Neuronal stem cell (in vitro differentiated cells): ENCODE measurements at regions not wholly inside any gene's neighbourhood (a gene's known extent, or its start where the extent isn't known, plus 50 kb on each side); places are given as distances from the start of the nearest gene placed in this dataset.

Experiments
- DNase-seq: peaks from one replicate; pipeline ENCODE4 v3.0.0-alpha.2; 2013; ENCODE audit warnings: low spot score
- H2AFZ ChIP-seq: one replicate; pipeline ENCODE4 v1.6.1; 2013; ENCODE audit warnings: mild to moderate bottlenecking, low read length, inconsistent platforms
- H2AK5ac ChIP-seq: 2 replicates; pipeline ENCODE4 v1.6.1; 2013; ENCODE audit warnings: low read depth, mild to moderate bottlenecking, inconsistent platforms, low read length, moderate library complexity, mixed read lengths
- H2BK120ac ChIP-seq: 2 replicates; pipeline ENCODE4 v1.6.1; 2013; ENCODE audit warnings: low read depth, mild to moderate bottlenecking, inconsistent platforms, low read length, moderate library complexity, mixed read lengths
- H2BK12ac ChIP-seq: one replicate; pipeline ENCODE4 v1.6.1; 2013; ENCODE audit warnings: low read length, inconsistent platforms
- H2BK15ac ChIP-seq: 2 replicates; pipeline ENCODE4 v1.6.1; 2013; ENCODE audit warnings: mild to moderate bottlenecking, low read length, inconsistent platforms, mixed read lengths
- H2BK5ac ChIP-seq: one replicate; pipeline ENCODE4 v1.6.1; 2013; ENCODE audit warnings: inconsistent platforms, mild to moderate bottlenecking, low read length, moderate library complexity
- H3K14ac ChIP-seq: one replicate; pipeline ENCODE4 v1.6.1; 2013; ENCODE audit warnings: low read length, inconsistent platforms
- H3K18ac ChIP-seq: 2 replicates; pipeline ENCODE4 v1.6.1; 2013; ENCODE audit warnings: low read length, inconsistent platforms
- H3K23ac ChIP-seq: 2 replicates; pipeline ENCODE4 v1.6.1; 2013; ENCODE audit warnings: low read depth, mild to moderate bottlenecking, mixed read lengths, low read length, inconsistent platforms; ENCODE audit not compliant: poor library complexity
- H3K27ac ChIP-seq: replicated peaks from 3 replicates; pipeline ENCODE4 v1.5.1; 2013; ENCODE audit warnings: low read length, inconsistent platforms
- H3K27me3 ChIP-seq, 3 experiments: 2 replicates each; pipeline ENCODE4 v1.6.1; 2013; ENCODE audit warnings: low read length in 3 of 3, mild to moderate bottlenecking in 2 of 3, inconsistent platforms in 1 of 3, low read depth in 1 of 3, mixed read lengths in 1 of 3, moderate library complexity in 1 of 3; ENCODE audit not compliant: control insufficient read depth in 3 of 3, insufficient read depth in 3 of 3
- H3K36me3 ChIP-seq, 2 donors: replicated peaks in 1 of 2; 2 replicates each; pipeline ENCODE4 v1.6.1; 2013; ENCODE audit warnings: low read length in 2 of 2; ENCODE audit not compliant: control insufficient read depth in 2 of 2, insufficient read depth in 2 of 2
- H3K4ac ChIP-seq: 2 replicates; pipeline ENCODE4 v1.6.1; 2013; ENCODE audit warnings: inconsistent platforms, mild to moderate bottlenecking, low read length, moderate library complexity
- H3K4me1 ChIP-seq, 2 donors: 1 replicate in 1 of 2; 2 replicates in 1 of 2; pipeline ENCODE4 v1.6.1; 2013; ENCODE audit warnings: low read length in 2 of 2, low read depth in 1 of 2; ENCODE audit not compliant: control insufficient read depth in 2 of 2, insufficient read depth in 1 of 2
- H3K4me2 ChIP-seq: one replicate; pipeline ENCODE4 v1.6.1; 2013; ENCODE audit warnings: mild to moderate bottlenecking, low read length, inconsistent platforms; ENCODE audit not compliant: insufficient read depth, poor library complexity, severe bottlenecking
- H3K4me3 ChIP-seq, 2 donors: 2 replicates each; pipeline ENCODE4 v1.5.1; 2013; ENCODE audit warnings: low read length in 2 of 2, mild to moderate bottlenecking in 2 of 2, inconsistent platforms in 1 of 2, moderate library complexity in 1 of 2
- H3K79me1 ChIP-seq: one replicate; pipeline ENCODE4 v1.6.1; 2013; ENCODE audit warnings: low read depth, mild to moderate bottlenecking, inconsistent platforms, low read length, moderate library complexity
- H3K9ac ChIP-seq: one replicate; pipeline ENCODE4 v1.6.1; 2013; ENCODE audit warnings: mild to moderate bottlenecking, low read depth, low read length, inconsistent platforms; ENCODE audit not compliant: poor library complexity
- H3K9me3 ChIP-seq, 2 donors: replicated peaks in 1 of 2; 2 replicates each; pipeline versions ENCODE3 to v1.6.1; 2013; ENCODE audit warnings: low read length in 2 of 2, mild to moderate bottlenecking in 2 of 2, inconsistent platforms in 1 of 2, low read depth in 1 of 2, mixed read lengths in 1 of 2, moderate library complexity in 1 of 2; ENCODE audit not compliant: control insufficient read depth in 2 of 2, insufficient read depth in 1 of 2
- H4K8ac ChIP-seq: one replicate; pipeline ENCODE4 v1.6.1; 2013; ENCODE audit warnings: low read depth, mild to moderate bottlenecking, inconsistent platforms, low read length, moderate library complexity
- H4K91ac ChIP-seq: one replicate; pipeline ENCODE4 v1.6.1; 2013; ENCODE audit warnings: low read length, low read depth, mild to moderate bottlenecking, inconsistent platforms; ENCODE audit not compliant: poor library complexity
- WGBS, 2 donors: extraction: QIAGEN DNeasy Blood & Tissue Kit; methylation state at CpG; one replicate each; pipeline ENCODE4 v1.1.7; 2013; ENCODE audit warnings: missing lambda C conversion rate in 2 of 2, mixed read lengths in 1 of 2; ENCODE audit not compliant: insufficient read length in 2 of 2, insufficient replicate concordance in 1 of 2; ENCODE audit errors: extremely low coverage in 2 of 2; 5-methylcytosine and 5-hydroxymethylcytosine counted together

GRCh38 chr6:11633741-11634509 lies 96.4 kb downstream of the TMEM170B start:
- no peaks in the 10 kb centered on the region for H3K27me3 ChIP-seq
- H2BK5ac ChIP-seq: no peak overlapping the region
- H2BK120ac ChIP-seq: no peak overlapping the region
- no peaks in the 10 kb centered on the region for H3K79me1 ChIP-seq
- DNase-seq: no peak
- H3K23ac ChIP-seq: no peak overlapping the region
- no peaks in the 10 kb centered on the region for H3K9me3 ChIP-seq
- H2AFZ ChIP-seq: no peak overlapping the region
- no peak overlapping the region for H3K4me3 ChIP-seq
- no peak overlapping the region for H3K27ac ChIP-seq
- H4K91ac ChIP-seq: no peak overlapping the region
- H3K18ac ChIP-seq: peak overlapping the region; percentile 39
- H4K8ac ChIP-seq: no peak overlapping the region
- WGBS, 2 donors: no CpG with 5 or more reads among the region's 11 CpGs
- H3K4ac ChIP-seq: no peak overlapping the region
- H2AK5ac ChIP-seq: no peak overlapping the region
- H3K4me1 ChIP-seq: peaks cover 16% of the 10 kb centered on the region in 2 donors
- no peaks in the 10 kb centered on the region for H3K36me3 ChIP-seq
- no peak overlapping the region for H2BK15ac ChIP-seq
- no peak overlapping the region for H2BK12ac ChIP-seq
- H3K14ac ChIP-seq: no peak overlapping the region
- H3K4me2 ChIP-seq: no peak overlapping the region
- H3K9ac ChIP-seq: no peak overlapping the region

- no peak overlapping the region for H3K18ac ChIP-seq
- no CpG with 5 or more reads among the region's 4 CpGs for WGBS, 2 donors
- no peak overlapping the region for H2AK5ac ChIP-seq
- H3K4me3 ChIP-seq: no peak overlapping the region
- H2BK12ac ChIP-seq: no peak overlapping the region
- H3K27me3 ChIP-seq: no peaks in the 10 kb centered on the region
- no peak overlapping the region for H2BK120ac ChIP-seq
- H4K91ac ChIP-seq: no peak overlapping the region
- no peak overlapping the region for H3K4me2 ChIP-seq
- H4K8ac ChIP-seq: no peak overlapping the region
- H3K79me1 ChIP-seq: no peaks in the 10 kb centered on the region
- no peak overlapping the region for H3K4ac ChIP-seq
- H3K27ac ChIP-seq: no peak overlapping the region
- H3K14ac ChIP-seq: no peak overlapping the region
- no peaks in the 10 kb centered on the region for H3K36me3 ChIP-seq
- peaks cover 16% of the 10 kb centered on the region in 2 donors for H3K4me1 ChIP-seq
- no peak overlapping the region for H3K9ac ChIP-seq
- no peak overlapping the region for H2BK15ac ChIP-seq
- H3K23ac ChIP-seq: no peak overlapping the region
- H2BK5ac ChIP-seq: no peak overlapping the region
- no peak for DNase-seq
- H3K9me3 ChIP-seq: no peaks in the 10 kb centered on the region
- H2AFZ ChIP-seq: no peak overlapping the region
Measured at GRCh38 chr6:11634948-11635347, 97.4 kb downstream of the TMEM170B start.

- H3K4me1 ChIP-seq: peaks cover 13 to 17% of the 10 kb centered on the region in 2 donors
- no peak overlapping the region for H2BK5ac ChIP-seq
- no peaks in the 10 kb centered on the region for H3K79me1 ChIP-seq
- no peak overlapping the region for H3K18ac ChIP-seq
- H3K23ac ChIP-seq: no peak overlapping the region
- H2AFZ ChIP-seq: no peak overlapping the region
- H3K27me3 ChIP-seq: peaks cover 0 to 5% (median 0%) of the 10 kb centered on the region in 3 experiments
- H2BK120ac ChIP-seq: no peak overlapping the region
- no peak overlapping the region for H2BK15ac ChIP-seq
- H3K27ac ChIP-seq: no peak overlapping the region
- DNase-seq: no peak
- no CpG with 5 or more reads among the region's 5 CpGs for WGBS, 2 donors
- H2AK5ac ChIP-seq: no peak overlapping the region
- H3K4me2 ChIP-seq: no peak overlapping the region
- H2BK12ac ChIP-seq: no peak overlapping the region
- no peak overlapping the region for H3K9ac ChIP-seq
- H3K4me3 ChIP-seq: no peak overlapping the region
- no peak overlapping the region for H3K4ac ChIP-seq
- no peak overlapping the region for H4K91ac ChIP-seq
- no peak overlapping the region for H4K8ac ChIP-seq
- H3K36me3 ChIP-seq: no peaks in the 10 kb centered on the region
- no peaks in the 10 kb centered on the region for H3K9me3 ChIP-seq
- H3K14ac ChIP-seq: no peak overlapping the region
Measured at GRCh38 chr6:11636121-11636520, 98.6 kb downstream of the TMEM170B start.

- no CpG with 5 or more reads among the region's 2 CpGs for whole genome bisulfite sequencing, 2 donors
- Histone ChIP-seq H3K27me3 (peaks cover 0 to 5% (median 0%) of the 10 kb centered on the region in 3 experiments), H3K4me2 (no peak overlapping the region), H2BK12ac (no peak overlapping the region), H3K23ac (no peak overlapping the region), H3K9me3 (no peaks in the 10 kb centered on the region), H2BK120ac (no peak overlapping the region), H3K36me3 (no peaks in the 10 kb centered on the region), H2AFZ (no peak overlapping the region), H3K4me3 (no peak overlapping the region), H3K9ac (no peak overlapping the region), H3K4ac (no peak overlapping the region), H3K18ac (no peak overlapping the region), H2BK15ac (no peak overlapping the region), H3K27ac (no peak overlapping the region), H3K14ac (no peak overlapping the region), H4K8ac (no peak overlapping the region), H2BK5ac (no peak overlapping the region), H3K79me1 (no peaks in the 10 kb centered on the region), H2AK5ac (no peak overlapping the region), H4K91ac (no peak overlapping the region), H3K4me1 (peaks cover 6 to 9% of the 10 kb centered on the region in 2 donors)
- DNase-seq: no peak
Measured at GRCh38 chr6:11637266-11637665, 99.7 kb downstream of the TMEM170B start.
